Panc1 (cell line): ENCODE measurements at regions not wholly inside any gene's neighbourhood (a gene's known extent, or its start where the extent isn't known, plus 50 kb on each side); places are given as distances from the start of the nearest gene placed in this dataset.

Source experiments
- ATAC-seq: fragments of 200-7000 bp; cut with Tn5 transposase; 2 replicates; pipeline ENCODE4 v1.9.1; 2020; ENCODE audit warnings: mild to moderate bottlenecking, moderate library complexity
- BruUV-seq: library from RNA; stranded (reverse); fragments of 400-500 nt; replicated peaks from 2 replicates; lab custom pipeline; 2021; lab: Mats Ljungman, UMichigan
- CTCF ChIA-PET: fragments of 300-600 bp; sonication (Branson Sonifier 250); formaldehyde crosslinking; loops from one replicate; lab custom pipeline; 2022; ENCODE audit warnings: antibody characterized with exemption; lab: Charles Lee
- POLR2A ChIA-PET: fragments of 300-600 bp; sonication (Branson Sonifier 250); formaldehyde crosslinking; loops from one replicate; lab custom pipeline; 2022; ENCODE audit warnings: antibody characterized with exemption; lab: Charles Lee
- DNase-seq: peaks from one replicate; pipeline ENCODE4 v3.0.0-alpha.2; 2010; ENCODE audit warnings: low read depth, low spot score
- H3K27ac ChIP-seq: 2 replicates; pipeline ENCODE4 v1.5.1; 2011; ENCODE audit warnings: mild to moderate bottlenecking, low read length, inconsistent platforms
- H3K27me3 ChIP-seq: fragments of 200-500 bp; sonication (Bioruptor generic); 2 replicates; pipeline ENCODE4 v1.6.0; 2014; ENCODE audit warnings: low read length, inconsistent platforms; ENCODE audit not compliant: control insufficient read depth, insufficient read depth
- H3K36me3 ChIP-seq: fragments of 200-500 bp; sonication (Bioruptor generic); 2 replicates; pipeline ENCODE4 v1.5.1; 2014; ENCODE audit warnings: inconsistent platforms, mild to moderate bottlenecking, low read length, moderate library complexity; ENCODE audit not compliant: control insufficient read depth, insufficient read depth
- H3K4me1 ChIP-seq: 2 replicates; pipeline ENCODE4 v1.5.1; 2011; ENCODE audit warnings: inconsistent platforms, mild to moderate bottlenecking, low read length, moderate library complexity; ENCODE audit not compliant: control insufficient read depth, insufficient read depth
- H3K4me3 ChIP-seq, 2 experiments: 2 replicates each; pipeline ENCODE4 v1.5.1; 2011 to 2012; ENCODE audit warnings: low read depth in 2 of 2, low read length in 2 of 2, mild to moderate bottlenecking in 2 of 2, inconsistent platforms in 1 of 2, moderate library complexity in 1 of 2
- H3K9me3 ChIP-seq: fragments of 200-500 bp; sonication (Bioruptor generic); 2 replicates; pipeline ENCODE4 v1.5.1; 2014; ENCODE audit warnings: low read depth, mild to moderate bottlenecking, inconsistent platforms, low read length, moderate library complexity; ENCODE audit not compliant: control insufficient read depth, insufficient read depth
- POLR2AphosphoS5 ChIP-seq: IDR thresholded peaks from 2 replicates; pipeline ENCODE4 v1.6.1; 2012; ENCODE audit warnings: mild to moderate bottlenecking, low read depth, low read length, moderate library complexity
- SIN3A ChIP-seq: IDR thresholded peaks from 2 replicates; pipeline ENCODE4 v1.6.1; 2012; ENCODE audit warnings: low read depth, mild to moderate bottlenecking, low read length, moderate library complexity, borderline replicate concordance; ENCODE audit not compliant: insufficient read depth
- TCF7L2 ChIP-seq: IDR thresholded peaks from 2 replicates; pipeline ENCODE4 v1.6.1; 2011; ENCODE audit warnings: mild to moderate bottlenecking, low read depth, low read length, inconsistent platforms
- in situ Hi-C: cut with HindIII; loops from 2 replicates; pipeline ENCODE4 v1.10.0; 2016; ENCODE audit warnings: low sequenced_read_pairs, low pct_unique_long_range_greater_than_20kb
- intact Hi-C: fragments of 100-400 bp; cut with micrococcal nuclease; formaldehyde crosslinking; loops from one replicate; pipeline ENCODE4 v1.10.0; 2022; ENCODE audit not compliant: unreplicated experiment
- TF ChIP-seq, protein P1 (sequence below): fragments of 450-650 bp; IDR thresholded peaks from 2 replicates; pipeline ENCODE4 v1.5.1; 2017; ENCODE audit warnings: mild to moderate bottlenecking
- TF ChIP-seq, protein P2 (sequence below), 2 experiments: IDR thresholded peaks; 2 replicates each; pipeline ENCODE4 v1.6.1; 2011 to 2012; ENCODE audit warnings: low read depth in 2 of 2, control low read depth in 1 of 2, low read length in 1 of 2, mild to moderate bottlenecking in 1 of 2, moderate library complexity in 1 of 2; ENCODE audit not compliant: insufficient read depth in 1 of 2

DNA sequence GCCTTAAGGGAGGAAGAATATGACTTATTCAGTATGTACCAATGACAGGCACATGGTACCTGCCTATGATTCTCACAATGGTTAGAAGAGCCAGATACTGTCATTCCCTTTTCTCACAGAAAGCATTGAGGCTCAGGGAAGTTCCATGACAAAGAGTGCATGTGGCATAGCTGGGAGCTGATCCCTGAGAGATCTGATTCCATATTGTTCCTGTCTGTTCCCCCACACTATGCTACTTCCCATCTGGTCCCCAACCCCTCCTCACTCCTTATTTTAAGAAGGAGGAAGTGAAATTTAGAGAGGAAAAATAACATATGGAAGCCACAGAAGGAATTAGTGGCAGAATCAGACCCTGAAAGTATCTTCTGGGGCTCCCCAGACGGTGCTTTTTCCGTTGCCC is 500.0 kb downstream of the PLPP3 start:
- H3K36me3 ChIP-seq, result no peaks in the 10 kb centered on the region
- POLR2A ChIA-PET, result no interaction called here

DNA sequence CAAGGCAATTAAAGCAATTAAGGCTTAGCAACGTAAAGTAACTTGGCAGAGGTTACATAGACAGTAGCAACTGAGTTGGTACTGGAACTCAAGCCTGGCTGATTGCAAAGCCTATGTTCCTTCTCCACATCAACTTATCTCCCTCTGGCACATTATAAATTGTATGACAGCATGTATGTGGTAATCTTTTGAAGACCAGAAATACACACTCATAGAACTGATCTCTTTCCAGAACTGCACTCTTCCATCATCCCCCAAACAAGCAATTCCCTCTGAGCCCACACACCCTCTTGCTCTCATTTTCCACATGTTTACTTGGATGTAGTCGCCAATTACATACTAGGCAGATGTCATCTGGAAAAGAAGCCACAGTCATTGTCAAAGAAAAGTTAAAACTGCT is 502.2 kb downstream of the PLPP3 start:
- CTCF ChIA-PET, result no interaction called here
- H3K4me3 ChIP-seq, result no peak overlapping the region
- TF ChIP-seq, protein P1, sequence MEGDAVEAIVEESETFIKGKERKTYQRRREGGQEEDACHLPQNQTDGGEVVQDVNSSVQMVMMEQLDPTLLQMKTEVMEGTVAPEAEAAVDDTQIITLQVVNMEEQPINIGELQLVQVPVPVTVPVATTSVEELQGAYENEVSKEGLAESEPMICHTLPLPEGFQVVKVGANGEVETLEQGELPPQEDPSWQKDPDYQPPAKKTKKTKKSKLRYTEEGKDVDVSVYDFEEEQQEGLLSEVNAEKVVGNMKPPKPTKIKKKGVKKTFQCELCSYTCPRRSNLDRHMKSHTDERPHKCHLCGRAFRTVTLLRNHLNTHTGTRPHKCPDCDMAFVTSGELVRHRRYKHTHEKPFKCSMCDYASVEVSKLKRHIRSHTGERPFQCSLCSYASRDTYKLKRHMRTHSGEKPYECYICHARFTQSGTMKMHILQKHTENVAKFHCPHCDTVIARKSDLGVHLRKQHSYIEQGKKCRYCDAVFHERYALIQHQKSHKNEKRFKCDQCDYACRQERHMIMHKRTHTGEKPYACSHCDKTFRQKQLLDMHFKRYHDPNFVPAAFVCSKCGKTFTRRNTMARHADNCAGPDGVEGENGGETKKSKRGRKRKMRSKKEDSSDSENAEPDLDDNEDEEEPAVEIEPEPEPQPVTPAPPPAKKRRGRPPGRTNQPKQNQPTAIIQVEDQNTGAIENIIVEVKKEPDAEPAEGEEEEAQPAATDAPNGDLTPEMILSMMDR, result no peak
- TF ChIP-seq SIN3A (no peak), POLR2AphosphoS5 (no peak), TCF7L2 (no peak)
- TF ChIP-seq, protein P2, sequence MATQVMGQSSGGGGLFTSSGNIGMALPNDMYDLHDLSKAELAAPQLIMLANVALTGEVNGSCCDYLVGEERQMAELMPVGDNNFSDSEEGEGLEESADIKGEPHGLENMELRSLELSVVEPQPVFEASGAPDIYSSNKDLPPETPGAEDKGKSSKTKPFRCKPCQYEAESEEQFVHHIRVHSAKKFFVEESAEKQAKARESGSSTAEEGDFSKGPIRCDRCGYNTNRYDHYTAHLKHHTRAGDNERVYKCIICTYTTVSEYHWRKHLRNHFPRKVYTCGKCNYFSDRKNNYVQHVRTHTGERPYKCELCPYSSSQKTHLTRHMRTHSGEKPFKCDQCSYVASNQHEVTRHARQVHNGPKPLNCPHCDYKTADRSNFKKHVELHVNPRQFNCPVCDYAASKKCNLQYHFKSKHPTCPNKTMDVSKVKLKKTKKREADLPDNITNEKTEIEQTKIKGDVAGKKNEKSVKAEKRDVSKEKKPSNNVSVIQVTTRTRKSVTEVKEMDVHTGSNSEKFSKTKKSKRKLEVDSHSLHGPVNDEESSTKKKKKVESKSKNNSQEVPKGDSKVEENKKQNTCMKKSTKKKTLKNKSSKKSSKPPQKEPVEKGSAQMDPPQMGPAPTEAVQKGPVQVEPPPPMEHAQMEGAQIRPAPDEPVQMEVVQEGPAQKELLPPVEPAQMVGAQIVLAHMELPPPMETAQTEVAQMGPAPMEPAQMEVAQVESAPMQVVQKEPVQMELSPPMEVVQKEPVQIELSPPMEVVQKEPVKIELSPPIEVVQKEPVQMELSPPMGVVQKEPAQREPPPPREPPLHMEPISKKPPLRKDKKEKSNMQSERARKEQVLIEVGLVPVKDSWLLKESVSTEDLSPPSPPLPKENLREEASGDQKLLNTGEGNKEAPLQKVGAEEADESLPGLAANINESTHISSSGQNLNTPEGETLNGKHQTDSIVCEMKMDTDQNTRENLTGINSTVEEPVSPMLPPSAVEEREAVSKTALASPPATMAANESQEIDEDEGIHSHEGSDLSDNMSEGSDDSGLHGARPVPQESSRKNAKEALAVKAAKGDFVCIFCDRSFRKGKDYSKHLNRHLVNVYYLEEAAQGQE (IDR thresholded peaks at IDR 0.05; ENCODE audit: insufficient read depth in 1 of 2, low read depth in 2 of 2, low read length in 1 of 2), result no peak
- POLR2A ChIA-PET, result no interaction called here
- in situ Hi-C loops, result no loop called here
- H3K9me3 ChIP-seq, result no peaks in the 10 kb centered on the region
- no peaks in the 10 kb centered on the region for H3K4me1 ChIP-seq
- H3K27ac ChIP-seq, result no peak overlapping the region
- H3K36me3 ChIP-seq, result no peaks in the 10 kb centered on the region
- no peaks in the 10 kb centered on the region for H3K27me3 ChIP-seq
- BruUV-seq, result no TSS peak
- intact Hi-C loops, result no loop called here
- no peak for ATAC-seq
- DNase-seq, result no peak

More for the DNA sequence above, 500.0 kb downstream of the PLPP3 start:
- no TSS peak for BruUV-seq
- TF ChIP-seq TCF7L2, result no peak
- TF ChIP-seq, protein P1, result no peak
- TF ChIP-seq, protein P2 (IDR thresholded peaks at IDR 0.05; ENCODE audit: insufficient read depth in 1 of 2, low read depth in 2 of 2, low read length in 1 of 2), result no peak
- TF ChIP-seq SIN3A, result no peak
- TF ChIP-seq POLR2AphosphoS5, result no peak
- no peak overlapping the region for H3K4me3 ChIP-seq
- no peaks in the 10 kb centered on the region for H3K9me3 ChIP-seq
- no peak for ATAC-seq
- CTCF ChIA-PET, result no interaction called here
- H3K27me3 ChIP-seq, result no peaks in the 10 kb centered on the region; the same call in 1 of the 2 replicates
- in situ Hi-C loops (no loop called here), intact Hi-C loops (no loop called here)
- no peaks in the 10 kb centered on the region for H3K4me1 ChIP-seq
- no peak overlapping the region for H3K27ac ChIP-seq
- DNase-seq, result no peak
